Sigmoid colon (tissue), 3 donors: ENCODE measurements at regions not wholly inside any gene's neighbourhood (a gene's known extent, or its start where the extent isn't known, plus 50 kb on each side); places are given as distances from the start of the nearest gene placed in this dataset.

Source experiments
- POLR2A ChIP-seq, 2 donors: fragments of 450-650 bp; IDR thresholded peaks; one replicate each; pipeline ENCODE4 v1.6.1; 2016; ENCODE audit warnings: antibody characterized with exemption in 2 of 2, mild to moderate bottlenecking in 2 of 2, moderate library complexity in 2 of 2
- TF ChIP-seq, protein P1 (sequence below), 4 experiments: fragments of 450-650 bp in 3 of 4; fragments of 200-600 bp in 1 of 4; IDR thresholded peaks; one replicate each; pipeline ENCODE4 v1.5.1; 2016 to 2019; ENCODE audit warnings: antibody characterized with exemption in 4 of 4, mild to moderate bottlenecking in 3 of 4, moderate library complexity in 2 of 4

DNA sequence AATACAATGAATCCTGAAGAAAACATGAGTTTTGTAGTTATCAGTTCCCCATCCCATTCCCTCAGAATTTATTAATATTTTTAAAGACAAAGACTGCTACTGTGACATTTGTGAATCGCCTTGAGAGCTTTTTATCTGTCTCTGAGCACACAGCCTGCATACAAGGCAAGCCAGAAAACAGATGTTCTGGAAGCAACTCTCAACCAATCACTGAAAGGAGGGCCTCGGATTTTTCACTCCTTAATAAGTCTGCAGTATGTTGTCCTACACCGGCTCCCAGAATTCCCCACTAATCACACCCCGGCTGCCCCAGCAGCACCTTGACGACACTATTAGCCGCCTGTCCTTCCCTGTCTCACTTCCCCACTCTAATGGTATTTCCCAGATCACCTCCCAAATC, 138.5 kb downstream of the ZNF621 start:
- TF ChIP-seq, protein P1, sequence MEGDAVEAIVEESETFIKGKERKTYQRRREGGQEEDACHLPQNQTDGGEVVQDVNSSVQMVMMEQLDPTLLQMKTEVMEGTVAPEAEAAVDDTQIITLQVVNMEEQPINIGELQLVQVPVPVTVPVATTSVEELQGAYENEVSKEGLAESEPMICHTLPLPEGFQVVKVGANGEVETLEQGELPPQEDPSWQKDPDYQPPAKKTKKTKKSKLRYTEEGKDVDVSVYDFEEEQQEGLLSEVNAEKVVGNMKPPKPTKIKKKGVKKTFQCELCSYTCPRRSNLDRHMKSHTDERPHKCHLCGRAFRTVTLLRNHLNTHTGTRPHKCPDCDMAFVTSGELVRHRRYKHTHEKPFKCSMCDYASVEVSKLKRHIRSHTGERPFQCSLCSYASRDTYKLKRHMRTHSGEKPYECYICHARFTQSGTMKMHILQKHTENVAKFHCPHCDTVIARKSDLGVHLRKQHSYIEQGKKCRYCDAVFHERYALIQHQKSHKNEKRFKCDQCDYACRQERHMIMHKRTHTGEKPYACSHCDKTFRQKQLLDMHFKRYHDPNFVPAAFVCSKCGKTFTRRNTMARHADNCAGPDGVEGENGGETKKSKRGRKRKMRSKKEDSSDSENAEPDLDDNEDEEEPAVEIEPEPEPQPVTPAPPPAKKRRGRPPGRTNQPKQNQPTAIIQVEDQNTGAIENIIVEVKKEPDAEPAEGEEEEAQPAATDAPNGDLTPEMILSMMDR (IDR thresholded peaks at IDR 0.05) = no peak
- no peak for TF ChIP-seq POLR2A (IDR thresholded peaks at IDR 0.05)
